ENCODE measurements at regions not wholly inside any gene's neighbourhood (a gene's known extent, or its start where the extent isn't known, plus 50 kb on each side); places are given as distances from the start of the nearest gene placed in this dataset.
A peak's percentile ranks its signal among the peaks of the same experiment; 100 is the strongest.

- peaks cover 0 to 20% (median 5%) of the 10 kb centered on the region in 5 donors for H3K27me3 Mint-ChIP-seq
- H3K4me1 Mint-ChIP-seq: peaks cover 0 to 2% (median 0%) of the 10 kb centered on the region in 7 donors
- Histone ChIP-seq H3K9me3 (ENCODE audit: control insufficient read depth in 2 of 3, low read length in 3 of 3) (no peaks in the 10 kb centered on the region), H3K27ac (ENCODE audit: low read depth, low read length) (no peak overlapping the region), H3K4me1 (ENCODE audit: control insufficient read depth in 2 of 2, insufficient read depth in 2 of 2, low read length in 2 of 2) (no peaks in the 10 kb centered on the region), H3K36me3 (ENCODE audit: control insufficient read depth in 2 of 3, insufficient read depth in 3 of 3, low read length in 3 of 3) (no peaks in the 10 kb centered on the region), H3K4me3 (ENCODE audit: low read length) (no peak overlapping the region), H3K27me3 (ENCODE audit: control insufficient read depth in 2 of 2, insufficient read depth in 2 of 2, low read length in 2 of 2) (no peaks in the 10 kb centered on the region)
- H3K9me3 Mint-ChIP-seq: no peaks in the 10 kb centered on the region
- intact Hi-C loops (cut with micrococcal nuclease): no loop called here
- ChIA-PET POLR2A (no interaction called here), CTCF (no interaction called here)
- no peaks in the 10 kb centered on the region for H3K36me3 Mint-ChIP-seq
- no peak for DNase-seq
- ATAC-seq: no peak
- H3K4me3 Mint-ChIP-seq: no peak overlapping the region
- no peak overlapping the region for H3K27ac Mint-ChIP-seq
Measured at GRCh38 chr2:236744716-236745115, 175.1 kb downstream of the ACKR3 start.

GRCh38 chr2:236745420-236746210, 176.0 kb downstream of the ACKR3 start:
- Histone ChIP-seq H3K4me1 (ENCODE audit: control insufficient read depth in 2 of 2, insufficient read depth in 2 of 2, low read length in 2 of 2) (no peaks in the 10 kb centered on the region), H3K27ac (ENCODE audit: low read depth, low read length) (no peak overlapping the region), H3K9me3 (ENCODE audit: control insufficient read depth in 2 of 3, low read length in 3 of 3) (no peaks in the 10 kb centered on the region), H3K4me3 (ENCODE audit: low read length) (no peak overlapping the region), H3K27me3 (ENCODE audit: control insufficient read depth in 2 of 2, insufficient read depth in 2 of 2, low read length in 2 of 2) (no peaks in the 10 kb centered on the region), H3K36me3 (ENCODE audit: control insufficient read depth in 2 of 3, insufficient read depth in 3 of 3, low read length in 3 of 3) (no peaks in the 10 kb centered on the region)
- intact Hi-C loops (cut with micrococcal nuclease): no loop called here
- Mint-ChIP-seq H3K36me3 (no peaks in the 10 kb centered on the region), H3K27ac (peak overlapping the region in 1 of 9 donors; percentile 81), H3K4me1 (no peaks in the 10 kb centered on the region), H3K27me3 (peaks cover 0 to 21% (median 7%) of the 10 kb centered on the region in 5 donors), H3K9me3 (no peaks in the 10 kb centered on the region), H3K4me3 (no peak overlapping the region)
- POLR2A ChIA-PET: no interaction called here
- ATAC-seq (no peak), DNase-seq (no peak)
- CTCF ChIA-PET: no interaction called here

- no peaks in the 10 kb centered on the region for H3K36me3 Mint-ChIP-seq
- no peaks in the 10 kb centered on the region for H3K4me1 ChIP-seq (ENCODE audit: control insufficient read depth in 2 of 2, insufficient read depth in 2 of 2, low read length in 2 of 2)
- ChIA-PET POLR2A (no interaction called here), CTCF (no interaction called here)
- H3K36me3 ChIP-seq (ENCODE audit: control insufficient read depth in 2 of 3, insufficient read depth in 3 of 3, low read length in 3 of 3): no peaks in the 10 kb centered on the region
- no peak overlapping the region for H3K4me3 ChIP-seq (ENCODE audit: low read length)
- H3K4me1 Mint-ChIP-seq: no peaks in the 10 kb centered on the region
- H3K9me3 ChIP-seq (ENCODE audit: control insufficient read depth in 2 of 3, low read length in 3 of 3): no peaks in the 10 kb centered on the region
- no peak for DNase-seq
- peaks cover 0 to 20% (median 7%) of the 10 kb centered on the region in 5 donors for H3K27me3 Mint-ChIP-seq
- no peak overlapping the region for H3K27ac ChIP-seq (ENCODE audit: low read depth, low read length)
- H3K9me3 Mint-ChIP-seq: no peaks in the 10 kb centered on the region
- ATAC-seq: no peak
- intact Hi-C loops (cut with micrococcal nuclease): no loop called here
- no peaks in the 10 kb centered on the region for H3K27me3 ChIP-seq (ENCODE audit: control insufficient read depth in 2 of 2, insufficient read depth in 2 of 2, low read length in 2 of 2)
- no peak overlapping the region for H3K27ac Mint-ChIP-seq
- no peak overlapping the region for H3K4me3 Mint-ChIP-seq
Measured at GRCh38 chr2:236746833-236747232, 177.2 kb downstream of the ACKR3 start.

GRCh38 chr2:236747426-236747825, 177.8 kb downstream of the ACKR3 start:
- Mint-ChIP-seq H3K9me3 (no peaks in the 10 kb centered on the region), H3K4me3 (no peak overlapping the region), H3K27ac (no peak overlapping the region), H3K4me1 (no peaks in the 10 kb centered on the region), H3K36me3 (no peaks in the 10 kb centered on the region), H3K27me3 (peaks cover 0 to 14% (median 7%) of the 10 kb centered on the region in 5 donors)
- H3K9me3 ChIP-seq (ENCODE audit: control insufficient read depth in 2 of 3, low read length in 3 of 3): no peaks in the 10 kb centered on the region
- ATAC-seq (no peak), DNase-seq (no peak)
- intact Hi-C loops (cut with micrococcal nuclease): no loop called here
- H3K4me3 ChIP-seq (ENCODE audit: low read length): no peak overlapping the region
- no peaks in the 10 kb centered on the region for H3K36me3 ChIP-seq (ENCODE audit: control insufficient read depth in 2 of 3, insufficient read depth in 3 of 3, low read length in 3 of 3)
- no peaks in the 10 kb centered on the region for H3K27me3 ChIP-seq (ENCODE audit: control insufficient read depth in 2 of 2, insufficient read depth in 2 of 2, low read length in 2 of 2)
- no peak overlapping the region for H3K27ac ChIP-seq (ENCODE audit: low read depth, low read length)
- no peaks in the 10 kb centered on the region for H3K4me1 ChIP-seq (ENCODE audit: control insufficient read depth in 2 of 2, insufficient read depth in 2 of 2, low read length in 2 of 2)
- CTCF ChIA-PET: no interaction called here
- POLR2A ChIA-PET: no interaction called here

- no peaks in the 10 kb centered on the region for H3K36me3 ChIP-seq (ENCODE audit: control insufficient read depth in 2 of 3, insufficient read depth in 3 of 3, low read length in 3 of 3)
- intact Hi-C loops (cut with micrococcal nuclease): no loop called here
- H3K9me3 ChIP-seq (ENCODE audit: control insufficient read depth in 2 of 3, low read length in 3 of 3): no peaks in the 10 kb centered on the region
- ChIA-PET POLR2A (no interaction called here), CTCF (no interaction called here)
- no peaks in the 10 kb centered on the region for H3K27me3 ChIP-seq (ENCODE audit: control insufficient read depth in 2 of 2, insufficient read depth in 2 of 2, low read length in 2 of 2)
- Mint-ChIP-seq H3K4me3 (no peak overlapping the region), H3K9me3 (no peaks in the 10 kb centered on the region), H3K4me1 (no peaks in the 10 kb centered on the region), H3K36me3 (no peaks in the 10 kb centered on the region), H3K27me3 (peaks cover 0 to 12% (median 7%) of the 10 kb centered on the region in 5 donors), H3K27ac (no peak overlapping the region)
- no peaks in the 10 kb centered on the region for H3K4me1 ChIP-seq (ENCODE audit: control insufficient read depth in 2 of 2, insufficient read depth in 2 of 2, low read length in 2 of 2)
- H3K27ac ChIP-seq (ENCODE audit: low read depth, low read length): no peak overlapping the region
- DNase-seq (no peak), ATAC-seq (peak; percentile 4)
- H3K4me3 ChIP-seq (ENCODE audit: low read length): no peak overlapping the region
Measured at GRCh38 chr2:236747925-236748324, 178.3 kb downstream of the ACKR3 start.

- ChIA-PET POLR2A (no interaction called here), CTCF (no interaction called here)
- no peak overlapping the region for H3K27ac Mint-ChIP-seq
- Histone ChIP-seq H3K4me1 (ENCODE audit: control insufficient read depth in 2 of 2, insufficient read depth in 2 of 2, low read length in 2 of 2) (no peaks in the 10 kb centered on the region), H3K27me3 (ENCODE audit: control insufficient read depth in 2 of 2, insufficient read depth in 2 of 2, low read length in 2 of 2) (no peaks in the 10 kb centered on the region), H3K36me3 (ENCODE audit: control insufficient read depth in 2 of 3, insufficient read depth in 3 of 3, low read length in 3 of 3) (no peaks in the 10 kb centered on the region), H3K4me3 (ENCODE audit: low read length) (no peak overlapping the region), H3K9me3 (ENCODE audit: control insufficient read depth in 2 of 3, low read length in 3 of 3) (no peaks in the 10 kb centered on the region), H3K27ac (ENCODE audit: low read depth, low read length) (no peak overlapping the region)
- no peaks in the 10 kb centered on the region for H3K36me3 Mint-ChIP-seq
- intact Hi-C loops (cut with micrococcal nuclease): no loop called here
- DNase-seq (no peak), ATAC-seq (peak; percentile 82)
- no peaks in the 10 kb centered on the region for H3K4me1 Mint-ChIP-seq
- H3K27me3 Mint-ChIP-seq: peaks cover 0 to 13% (median 7%) of the 10 kb centered on the region in 5 donors
- no peaks in the 10 kb centered on the region for H3K9me3 Mint-ChIP-seq
- H3K4me3 Mint-ChIP-seq: no peak overlapping the region
Measured at GRCh38 chr2:236748385-236748784, 178.8 kb downstream of the ACKR3 start.

GRCh38 chr2:236748801-236749200, 179.2 kb downstream of the ACKR3 start:
- Mint-ChIP-seq H3K9me3 (no peaks in the 10 kb centered on the region), H3K27ac (no peak overlapping the region), H3K27me3 (peaks cover 0 to 16% (median 7%) of the 10 kb centered on the region in 5 donors), H3K36me3 (no peaks in the 10 kb centered on the region), H3K4me3 (no peak overlapping the region), H3K4me1 (peaks cover 0 to 2% (median 0%) of the 10 kb centered on the region in 7 donors)
- H3K4me1 ChIP-seq (ENCODE audit: control insufficient read depth in 2 of 2, insufficient read depth in 2 of 2, low read length in 2 of 2): no peaks in the 10 kb centered on the region
- ChIA-PET CTCF (no interaction called here), POLR2A (no interaction called here)
- no peaks in the 10 kb centered on the region for H3K27me3 ChIP-seq (ENCODE audit: control insufficient read depth in 2 of 2, insufficient read depth in 2 of 2, low read length in 2 of 2)
- no peak overlapping the region for H3K27ac ChIP-seq (ENCODE audit: low read depth, low read length)
- no peaks in the 10 kb centered on the region for H3K9me3 ChIP-seq (ENCODE audit: control insufficient read depth in 2 of 3, low read length in 3 of 3)
- ATAC-seq (peak; percentile 22), DNase-seq (no peak)
- H3K4me3 ChIP-seq (ENCODE audit: low read length): no peak overlapping the region
- intact Hi-C loops (cut with micrococcal nuclease): no loop called here
- H3K36me3 ChIP-seq (ENCODE audit: control insufficient read depth in 2 of 3, insufficient read depth in 3 of 3, low read length in 3 of 3): no peaks in the 10 kb centered on the region
